Endothelial cell of umbilical vein (primary cell): ENCODE measurements at regions not wholly inside any gene's neighbourhood (a gene's known extent, or its start where the extent isn't known, plus 50 kb on each side); places are given as distances from the start of the nearest gene placed in this dataset.
"Not testable (repeated sequence)": the region's sequence is repeated elsewhere in the genome, so short reads cannot be mapped to it uniquely, and the experiment has no call there.

ENCODE experiments used
- EZH2 ChIP-seq: IDR thresholded peaks from 2 replicates; pipeline ENCODE4 v1.6.1; 2012; ENCODE audit warnings: borderline replicate concordance, low read depth, mild to moderate bottlenecking, moderate library complexity, low read length, inconsistent platforms; ENCODE audit not compliant: severe bottlenecking
- FOS ChIP-seq: IDR thresholded peaks from 2 replicates; pipeline ENCODE4 v1.6.1; 2011; ENCODE audit warnings: mild to moderate bottlenecking, low read length, moderate library complexity, borderline replicate concordance; ENCODE audit not compliant: insufficient read depth
- JUN ChIP-seq: IDR thresholded peaks from 2 replicates; pipeline ENCODE4 v1.6.1; 2011; ENCODE audit warnings: borderline replicate concordance, low read depth; ENCODE audit not compliant: insufficient read length, insufficient read depth
- MYC ChIP-seq: IDR thresholded peaks from one replicate; pipeline ENCODE4 v1.6.1; 2011; ENCODE audit warnings: mild to moderate bottlenecking, low read depth, low read length
- POLR2A ChIP-seq: IDR thresholded peaks from 2 replicates; pipeline ENCODE4 v1.6.1; 2012; ENCODE audit warnings: low read depth, mild to moderate bottlenecking, control low read depth, low read length
- POLR2AphosphoS5 ChIP-seq: IDR thresholded peaks from 2 replicates; pipeline ENCODE4 v1.6.1; 2012; ENCODE audit warnings: low read depth, mild to moderate bottlenecking, control low read depth, low read length, moderate library complexity; ENCODE audit not compliant: insufficient read depth
- TF ChIP-seq, protein P1 (sequence below), 2 donors: IDR thresholded peaks; 1 replicate in 1 of 2; 2 replicates in 1 of 2; pipeline ENCODE4 v1.5.1; 2011; ENCODE audit warnings: low read length in 2 of 2, mild to moderate bottlenecking in 2 of 2, moderate library complexity in 2 of 2, control low read depth in 1 of 2, inconsistent platforms in 1 of 2, low read depth in 1 of 2; ENCODE audit not compliant: insufficient read depth in 1 of 2; ENCODE audit errors: extremely low read depth in 1 of 2

DNA sequence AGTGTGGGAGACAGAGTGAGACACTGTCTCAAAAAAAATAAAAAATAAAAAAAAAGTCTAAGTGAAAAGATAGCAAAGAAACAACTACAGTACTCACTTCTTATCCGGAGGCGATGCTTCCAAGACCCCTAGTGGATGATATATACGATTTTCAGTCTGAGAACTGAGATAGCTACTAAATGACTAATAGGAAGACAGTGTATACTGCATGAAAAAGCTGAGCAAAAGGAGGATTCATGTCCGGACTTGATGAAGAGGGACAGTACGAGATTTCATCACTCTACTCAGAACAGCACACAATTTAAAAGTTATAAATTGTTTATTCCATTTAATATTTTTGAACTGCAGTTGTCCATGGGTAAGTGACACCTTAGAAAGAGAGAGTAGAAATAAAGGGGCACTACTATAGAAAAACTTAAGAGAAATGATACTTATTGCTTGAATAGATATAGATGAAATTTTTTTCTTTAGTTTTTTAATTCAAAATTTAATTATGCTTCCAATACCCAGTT is 190.7 kb downstream of the POTEB3 start:
- TF ChIP-seq, protein P1, sequence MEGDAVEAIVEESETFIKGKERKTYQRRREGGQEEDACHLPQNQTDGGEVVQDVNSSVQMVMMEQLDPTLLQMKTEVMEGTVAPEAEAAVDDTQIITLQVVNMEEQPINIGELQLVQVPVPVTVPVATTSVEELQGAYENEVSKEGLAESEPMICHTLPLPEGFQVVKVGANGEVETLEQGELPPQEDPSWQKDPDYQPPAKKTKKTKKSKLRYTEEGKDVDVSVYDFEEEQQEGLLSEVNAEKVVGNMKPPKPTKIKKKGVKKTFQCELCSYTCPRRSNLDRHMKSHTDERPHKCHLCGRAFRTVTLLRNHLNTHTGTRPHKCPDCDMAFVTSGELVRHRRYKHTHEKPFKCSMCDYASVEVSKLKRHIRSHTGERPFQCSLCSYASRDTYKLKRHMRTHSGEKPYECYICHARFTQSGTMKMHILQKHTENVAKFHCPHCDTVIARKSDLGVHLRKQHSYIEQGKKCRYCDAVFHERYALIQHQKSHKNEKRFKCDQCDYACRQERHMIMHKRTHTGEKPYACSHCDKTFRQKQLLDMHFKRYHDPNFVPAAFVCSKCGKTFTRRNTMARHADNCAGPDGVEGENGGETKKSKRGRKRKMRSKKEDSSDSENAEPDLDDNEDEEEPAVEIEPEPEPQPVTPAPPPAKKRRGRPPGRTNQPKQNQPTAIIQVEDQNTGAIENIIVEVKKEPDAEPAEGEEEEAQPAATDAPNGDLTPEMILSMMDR (IDR thresholded peaks at IDR 0.05; ENCODE audit: extremely low read depth in 1 of 2, insufficient read depth in 1 of 2, low read depth in 1 of 2, low read length in 2 of 2): not testable (repeated sequence)
- not testable (repeated sequence) for TF ChIP-seq JUN, POLR2A, EZH2, FOS, MYC, POLR2AphosphoS5
